H1 (cell line): ENCODE measurements at regions not wholly inside any gene's neighbourhood (a gene's known extent, or its start where the extent isn't known, plus 50 kb on each side); places are given as distances from the start of the nearest gene placed in this dataset.

ENCODE experiments used
- CTCF ChIA-PET: fragments of 300-600 bp; sonication (Branson Sonifier 250); formaldehyde crosslinking; loops from one replicate; lab custom pipeline; 2021; ENCODE audit not compliant: partially characterized antibody; lab: Charles Lee
- POLR2A ChIA-PET: fragments of 300-600 bp; sonication (Branson Sonifier 250); formaldehyde crosslinking; loops from one replicate; lab custom pipeline; 2021; ENCODE audit warnings: inconsistent platforms; ENCODE audit not compliant: partially characterized antibody; lab: Charles Lee
- DNase-seq, 2 experiments: peaks; one replicate each; pipeline versions ENCODE4 v3.0.0 to v3.0.0-alpha.2; 2010 to 2022; ENCODE audit warnings: low spot score in 2 of 2, low read depth in 1 of 2, mixed read lengths in 1 of 2
- FAIRE-seq: peaks from 2 replicates; lab custom pipeline; 2011; peaks lifted over from hg19 to GRCh38; lab: Jason Lieb, UNC
- H2AFZ ChIP-seq: 2 replicates; pipeline ENCODE4 v1.8.1; 2012; ENCODE audit warnings: low read length, inconsistent platforms
- H2AK5ac ChIP-seq: 2 replicates; pipeline ENCODE4 v1.6.1; 2013; ENCODE audit warnings: low read depth, low read length
- H2BK120ac ChIP-seq: replicated peaks from 2 replicates; pipeline ENCODE3; 2013; ENCODE audit warnings: low read depth, low read length, inconsistent platforms
- H2BK12ac ChIP-seq: 2 replicates; pipeline ENCODE4 v1.6.1; 2013; ENCODE audit warnings: low read depth, low read length
- H2BK15ac ChIP-seq: 2 replicates; pipeline ENCODE4 v1.6.1; 2013; ENCODE audit warnings: low read length
- H2BK20ac ChIP-seq: 2 replicates; pipeline ENCODE4 v1.6.1; 2013; ENCODE audit warnings: low read length
- H2BK5ac ChIP-seq: 2 replicates; pipeline ENCODE4 v1.6.1; 2013; ENCODE audit warnings: low read depth, low read length
- H3K14ac ChIP-seq: 2 replicates; pipeline ENCODE4 v1.6.1; 2013; ENCODE audit warnings: inconsistent platforms; ENCODE audit not compliant: insufficient read length
- H3K18ac ChIP-seq: 2 replicates; pipeline ENCODE4 v1.6.1; 2013; ENCODE audit warnings: low read length; ENCODE audit errors: extremely low read depth
- H3K23ac ChIP-seq: 2 replicates; pipeline ENCODE4 v1.6.1; 2013; ENCODE audit warnings: inconsistent platforms; ENCODE audit not compliant: insufficient read length
- H3K23me2 ChIP-seq: 2 replicates; pipeline ENCODE4 v1.6.1; 2013; ENCODE audit warnings: low read depth, low read length
- H3K27ac ChIP-seq: 2 replicates; pipeline ENCODE4 v1.6.1; 2011; ENCODE audit warnings: low read depth, low read length, inconsistent platforms
- H3K27me3 ChIP-seq, 4 experiments: replicated peaks in 1 of 4; 1 replicate in 1 of 4; 2 replicates in 3 of 4; pipeline versions ENCODE4 v1.6.1 to v1.8.1; 2011 to 2013; ENCODE audit warnings: low read length in 3 of 4, mild to moderate bottlenecking in 3 of 4, inconsistent platforms in 2 of 4, mixed read lengths in 2 of 4, moderate library complexity in 1 of 4; ENCODE audit not compliant: control insufficient read depth in 3 of 4, insufficient read depth in 3 of 4; ENCODE audit errors: extremely low read depth in 1 of 4
- H3K36me3 ChIP-seq, 4 experiments: 2 replicates each; pipeline versions ENCODE4 v1.6.1 to v1.8.1; 2011 to 2013; ENCODE audit warnings: mild to moderate bottlenecking in 4 of 4, low read length in 3 of 4, moderate library complexity in 2 of 4, control low read depth in 1 of 4, inconsistent platforms in 1 of 4; ENCODE audit not compliant: insufficient read depth in 4 of 4, control insufficient read depth in 2 of 4
- H3K4ac ChIP-seq: replicated peaks from 2 replicates; pipeline ENCODE3; 2013; ENCODE audit warnings: low read length, low read depth, mixed read lengths, inconsistent platforms; ENCODE audit not compliant: insufficient read length
- H3K4me1 ChIP-seq, 4 experiments: replicated peaks in 1 of 4; 1 replicate in 1 of 4; 2 replicates in 3 of 4; pipeline versions ENCODE4 v1.6.1 to v1.8.1; 2011 to 2013; ENCODE audit warnings: low read length in 3 of 4, inconsistent platforms in 2 of 4, mixed read lengths in 1 of 4; ENCODE audit not compliant: insufficient read depth in 4 of 4, control insufficient read depth in 3 of 4
- H3K4me2 ChIP-seq, 2 experiments: 2 replicates each; pipeline versions ENCODE4 v1.6.1 to v1.8.1; 2011 to 2013; ENCODE audit warnings: low read depth in 2 of 2, low read length in 2 of 2, control low read depth in 1 of 2, inconsistent platforms in 1 of 2, mild to moderate bottlenecking in 1 of 2; ENCODE audit not compliant: insufficient read depth in 1 of 2
- H3K4me3 ChIP-seq, 4 experiments: fragments of 200-600, 300-600 bp in 1 of 4; sonication (generic), shearing (Covaris generic), sonication (Bioruptor Twin) in 1 of 4; 2 replicates each; pipeline versions ENCODE4 v1.5.1 to v1.8.1; 2011 to 2016; ENCODE audit warnings: low read length in 4 of 4, low read depth in 3 of 4, control low read depth in 2 of 4, inconsistent platforms in 2 of 4, mild to moderate bottlenecking in 2 of 4, mixed read lengths in 1 of 4, moderate library complexity in 1 of 4; ENCODE audit not compliant: insufficient read depth in 2 of 4; ENCODE audit errors: extremely low read depth in 1 of 4
- H3K56ac ChIP-seq: replicated peaks from 2 replicates; pipeline ENCODE3; 2013; ENCODE audit warnings: low read depth, mild to moderate bottlenecking, mixed read lengths, low read length, inconsistent platforms; ENCODE audit not compliant: insufficient read length
- H3K79me1 ChIP-seq: 2 replicates; pipeline ENCODE4 v1.6.1; 2013; ENCODE audit warnings: low read depth, low read length, control low read depth
- H3K79me2 ChIP-seq, 2 experiments: 2 replicates each; pipeline versions ENCODE4 v1.6.1 to v1.8.1; 2012 to 2013; ENCODE audit warnings: low read length in 2 of 2, mild to moderate bottlenecking in 2 of 2, inconsistent platforms in 1 of 2; ENCODE audit not compliant: insufficient read depth in 2 of 2, control insufficient read depth in 1 of 2
- H3K9ac ChIP-seq, 4 experiments: replicated peaks in 1 of 4; 1 replicate in 1 of 4; 2 replicates in 3 of 4; pipeline versions ENCODE4 v1.6.1 to v1.8.1; 2011 to 2013; ENCODE audit warnings: low read depth in 3 of 4, low read length in 3 of 4, control low read depth in 2 of 4, mild to moderate bottlenecking in 2 of 4, moderate library complexity in 2 of 4, inconsistent platforms in 1 of 4; ENCODE audit errors: extremely low read depth in 1 of 4
- H3K9me3 ChIP-seq, 2 experiments: 2 replicates each; pipeline versions ENCODE4 v1.6.1 to v1.8.1; 2012 to 2013; ENCODE audit warnings: mild to moderate bottlenecking in 2 of 2, moderate library complexity in 2 of 2, control low read depth in 1 of 2, inconsistent platforms in 1 of 2, low read depth in 1 of 2, low read length in 1 of 2, mixed read lengths in 1 of 2; ENCODE audit not compliant: insufficient read depth in 2 of 2
- H4K20me1 ChIP-seq, 2 experiments: replicated peaks in 1 of 2; 2 replicates each; pipeline versions ENCODE3 to v1.8.1; 2011 to 2013; ENCODE audit warnings: inconsistent platforms in 2 of 2, low read length in 2 of 2, mild to moderate bottlenecking in 1 of 2; ENCODE audit not compliant: insufficient read depth in 2 of 2, control insufficient read depth in 1 of 2
- H4K5ac ChIP-seq: 2 replicates; pipeline ENCODE4 v1.6.1; 2013; ENCODE audit warnings: low read length, low read depth, mixed read lengths, inconsistent platforms; ENCODE audit not compliant: insufficient read length
- H4K8ac ChIP-seq: 2 replicates; pipeline ENCODE4 v1.8.0; 2013; ENCODE audit warnings: mild to moderate bottlenecking, moderate library complexity, low read length, inconsistent platforms; ENCODE audit not compliant: insufficient read depth; ENCODE audit errors: extremely low read depth
- H4K91ac ChIP-seq: replicated peaks from 2 replicates; pipeline ENCODE3; 2013; ENCODE audit warnings: low read length, mixed read lengths, inconsistent platforms; ENCODE audit not compliant: insufficient read length
- CTCF ChIP-seq, 3 experiments: IDR thresholded peaks; 1 replicate in 2 of 3; 2 replicates in 1 of 3; pipeline versions ENCODE4 v1.5.1 to v1.6.1; 2011; ENCODE audit warnings: low read length in 3 of 3, mild to moderate bottlenecking in 3 of 3, inconsistent platforms in 2 of 3, low read depth in 1 of 3, moderate library complexity in 1 of 3; ENCODE audit not compliant: insufficient read depth in 1 of 3; ENCODE audit errors: control extremely low read depth in 1 of 3
- RBBP5 ChIP-seq: IDR thresholded peaks from 2 replicates; pipeline ENCODE4 v1.7.1; 2012; ENCODE audit warnings: low read depth, mild to moderate bottlenecking, inconsistent platforms, low read length, moderate library complexity, borderline replicate concordance
- TAF7 ChIP-seq: optimal IDR thresholded peaks from 2 replicates; pipeline ENCODE3; 2011; ENCODE audit warnings: low read depth, mild to moderate bottlenecking, inconsistent platforms, low read length, moderate library complexity, borderline replicate concordance
- WGBS, 2 experiments: shearing (Covaris generic) in 1 of 2; methylation state at CpG; one replicate each; pipeline versions ENCODE4 v1.1.6 to v1.1.7; 2013 to 2015; ENCODE audit warnings: low lambda C conversion rate in 2 of 2, mixed read lengths in 2 of 2, inconsistent platforms in 1 of 2, low coverage in 1 of 2, missing lambda C conversion rate in 1 of 2; ENCODE audit not compliant: insufficient replicate concordance in 2 of 2, insufficient coverage in 1 of 2, insufficient read length in 1 of 2; ENCODE audit errors: extremely low coverage in 1 of 2, missing lambda C conversion rate in 1 of 2; 5-methylcytosine and 5-hydroxymethylcytosine counted together

- Histone ChIP-seq H4K91ac (no peak overlapping the region), H2BK20ac (no peak overlapping the region), H3K23me2 (no peaks in the 10 kb centered on the region), H3K14ac (no peak overlapping the region), H2BK15ac (no peak overlapping the region), H3K27ac (no peak overlapping the region), H3K23ac (no peak overlapping the region), H3K27me3 (no peaks in the 10 kb centered on the region), H3K79me2 (no peaks in the 10 kb centered on the region), H3K36me3 (no peaks in the 10 kb centered on the region), H3K56ac (no peak overlapping the region), H2BK120ac (no peak overlapping the region), H4K8ac (no peak overlapping the region), H3K9ac (no peak overlapping the region), H2BK12ac (no peak overlapping the region), H3K4me1 (no peaks in the 10 kb centered on the region), H3K9me3 (peaks cover 0 to under 1% of the 10 kb centered on the region in 2 experiments; a peak in 1 of 4 replicates), H2BK5ac (no peak overlapping the region), H2AFZ (no peak overlapping the region), H3K18ac (no peak overlapping the region), H3K4me3 (no peak overlapping the region), H3K4me2 (no peak overlapping the region), H4K5ac (no peak overlapping the region), H2AK5ac (no peak overlapping the region), H3K4ac (no peak overlapping the region), H4K20me1 (no peaks in the 10 kb centered on the region), H3K79me1 (no peaks in the 10 kb centered on the region)
- WGBS, 2 experiments, result 92% methylated on average over 5 of the region's 5 CpGs; no CpG with 5 or more reads in 1 of the 2 experiments
- ChIA-PET POLR2A (no interaction called here), CTCF (interaction anchor here (2.5 kb wide), 1 partner anchor 10 kb away, joined by 10 read pairs; no protein-coding TSS in a partner anchor)
- FAIRE-seq (no peak), DNase-seq (no peak)
- TF ChIP-seq TAF7 (no peak), RBBP5 (no peak), CTCF (IDR thresholded peaks at IDR 0.05; ENCODE audit: control extremely low read depth in 1 of 3, insufficient read depth in 1 of 3, low read depth in 1 of 3, low read length in 3 of 3) (no peak)
These were observed 58.6 kb downstream of the RASL11A start for GRCh38 chr13:27329210-27329609.
